Erythroblast (primary cell): ENCODE measurements at regions not wholly inside any gene's neighbourhood (a gene's known extent, or its start where the extent isn't known, plus 50 kb on each side); places are given as distances from the start of the nearest gene placed in this dataset.
"Not testable (repeated sequence)": the region's sequence is repeated elsewhere in the genome, so short reads cannot be mapped to it uniquely, and the experiment has no call there.

Experiments used
- DNase-seq, 2 experiments: peaks; one replicate each; lab custom pipeline; 2025; lab: John Stamatoyannopoulos, UW
- GATA1 ChIP-seq: IDR thresholded peaks from 2 replicates; pipeline ENCODE4 v1.6.1; 2011; ENCODE audit warnings: low read depth, mild to moderate bottlenecking, control low read depth, low read length, moderate library complexity
- POLR2A ChIP-seq: IDR thresholded peaks from 2 replicates; pipeline ENCODE4 v1.6.1; 2011; ENCODE audit warnings: mild to moderate bottlenecking, low read length

DNA sequence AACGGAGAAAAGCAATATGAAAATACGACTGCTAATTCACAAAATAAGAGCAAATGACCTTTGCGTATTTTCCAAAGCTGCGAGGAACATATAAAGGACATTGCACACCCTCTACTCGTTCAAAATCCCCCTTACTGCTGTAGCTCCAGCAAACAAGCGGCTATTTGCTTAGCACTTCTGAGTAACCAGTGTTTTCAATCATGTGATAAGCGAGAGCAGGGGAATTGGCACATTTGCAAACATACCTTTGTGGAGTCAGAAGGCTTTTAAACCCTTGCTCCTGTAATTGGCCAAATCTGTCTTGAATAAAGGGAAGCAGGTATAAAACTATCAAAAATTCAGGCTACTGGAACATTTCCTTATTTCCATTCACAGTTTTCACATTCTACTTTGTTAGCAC, 610.2 kb downstream of the UBE2NL start:
- no peak for TF ChIP-seq POLR2A
- TF ChIP-seq GATA1 = no peak
- no peak for DNase-seq

DNA sequence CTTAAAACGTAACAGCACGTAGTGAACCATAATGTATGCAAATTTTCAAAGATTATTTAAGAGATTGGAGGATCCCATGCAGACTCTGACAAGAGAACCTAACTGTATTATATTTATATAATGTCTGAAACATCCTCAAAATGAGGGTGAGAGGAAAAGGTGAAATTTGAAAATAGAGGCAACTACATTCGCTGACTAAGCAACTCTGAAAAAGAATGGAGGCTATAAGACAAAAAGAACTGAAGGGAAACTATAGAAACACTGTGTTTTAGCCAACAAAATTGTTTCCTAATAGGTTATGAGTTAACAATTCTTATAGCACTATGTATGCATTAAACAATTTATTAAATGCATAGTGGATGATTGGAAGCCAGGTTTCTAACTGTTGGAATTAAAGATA, 648.0 kb downstream of the UBE2NL start:
- no peak for TF ChIP-seq GATA1
- TF ChIP-seq POLR2A = no peak
- no peak for DNase-seq

DNA sequence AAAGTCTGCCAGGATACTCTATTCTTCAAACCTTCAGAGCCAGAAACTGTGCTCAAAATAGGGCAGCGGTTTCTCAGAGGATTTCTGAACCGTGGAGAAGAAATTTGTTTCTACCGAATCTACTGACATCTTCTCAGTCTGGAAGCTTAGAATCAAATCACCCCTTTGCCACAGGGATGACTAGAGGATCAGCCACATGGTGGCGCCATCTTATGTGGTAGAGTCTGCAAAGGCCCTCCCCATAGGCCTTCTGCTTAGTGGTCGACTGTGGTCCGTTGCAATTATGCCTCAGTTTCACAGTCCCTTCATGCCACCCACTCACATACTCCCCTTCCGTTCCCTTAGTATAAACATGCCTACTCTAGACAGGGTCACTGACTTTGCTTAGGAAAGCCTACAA, 680.7 kb upstream of the SPANXN1 start:
- no peak for DNase-seq
- TF ChIP-seq POLR2A = no peak
- TF ChIP-seq GATA1 = no peak

DNA sequence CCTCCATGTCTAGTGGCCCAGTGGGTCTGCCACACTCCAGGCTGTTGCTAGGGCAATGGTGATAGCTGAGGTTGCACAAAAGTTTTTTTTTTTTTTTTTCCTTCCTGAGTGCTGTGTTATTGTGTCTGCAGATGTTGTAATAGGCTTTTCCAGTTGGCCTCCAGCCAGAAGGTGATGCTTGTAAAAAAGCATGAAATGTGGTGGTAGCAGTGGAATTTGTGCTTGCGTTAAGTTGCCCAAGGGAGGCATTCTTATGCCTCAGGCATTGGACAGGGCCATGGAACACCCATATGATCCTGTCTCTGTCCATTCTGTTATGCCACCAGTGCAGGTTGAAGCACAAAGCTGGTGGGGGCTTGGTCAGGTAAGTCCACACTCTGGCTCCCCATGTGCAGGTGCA, 660.5 kb upstream of the SPANXN1 start:
- TF ChIP-seq POLR2A (no peak), GATA1 (no peak)
- no peak for DNase-seq

DNA sequence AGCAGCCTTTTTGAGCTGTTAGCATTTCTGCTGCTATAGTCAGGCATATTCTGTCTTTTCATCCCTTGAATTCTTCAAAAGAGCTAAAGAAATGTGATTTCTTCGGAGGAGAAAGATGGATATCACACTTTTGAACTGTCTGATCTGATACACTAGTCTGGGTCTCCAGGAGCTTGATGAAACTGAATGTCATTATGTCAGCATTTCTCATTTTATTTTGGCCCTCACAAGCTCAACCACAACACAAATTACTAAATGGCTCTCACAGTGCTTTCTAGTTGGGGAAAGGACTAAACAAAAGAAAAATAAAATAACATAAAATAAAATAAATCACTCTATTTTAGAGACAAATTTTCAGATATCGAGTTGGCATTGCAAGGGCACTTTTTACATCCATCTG, 655.3 kb upstream of the SPANXN1 start:
- TF ChIP-seq POLR2A (no peak), GATA1 (no peak)
- no peak for DNase-seq

DNA sequence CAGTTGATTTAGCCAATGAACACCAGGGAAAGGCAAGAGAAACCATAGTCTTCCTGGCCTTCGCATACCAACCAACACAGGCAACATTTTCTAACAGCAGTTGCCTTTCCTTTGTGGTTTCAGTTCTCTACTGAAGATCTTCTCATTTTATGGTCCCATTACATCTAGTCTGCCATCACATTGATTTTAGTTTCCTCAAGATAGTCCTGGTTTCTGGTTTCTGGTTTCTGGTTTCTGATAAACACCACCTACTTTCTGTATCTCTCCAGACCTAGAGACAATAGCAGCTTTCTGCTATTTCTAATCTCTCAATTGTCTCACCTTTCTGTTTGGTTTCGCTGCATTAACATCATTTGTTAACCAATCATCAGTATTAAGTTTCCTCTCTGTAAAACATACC, 646.3 kb upstream of the SPANXN1 start:
- no peak for DNase-seq
- TF ChIP-seq GATA1 (no peak), POLR2A (no peak)

DNA sequence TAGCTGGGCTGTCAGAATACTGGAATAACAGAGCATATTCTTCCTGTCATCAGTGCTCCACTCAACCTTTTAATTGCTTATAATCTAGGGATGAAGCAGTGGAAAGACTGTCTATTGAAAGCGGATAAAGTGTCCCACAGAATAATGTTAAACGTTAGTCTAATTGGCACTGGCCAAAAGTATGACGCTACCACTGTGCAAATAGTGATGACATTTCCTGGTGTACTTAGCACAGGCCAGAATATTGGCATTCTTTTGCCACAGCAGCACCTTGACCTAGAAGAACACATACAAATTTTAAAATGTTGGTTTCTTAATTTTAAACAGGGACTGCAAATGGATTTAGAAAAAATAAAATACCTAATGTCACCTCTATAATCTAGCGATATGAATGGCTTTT, 635.2 kb upstream of the SPANXN1 start:
- DNase-seq = no peak
- TF ChIP-seq GATA1 (no peak), POLR2A (no peak)

DNA sequence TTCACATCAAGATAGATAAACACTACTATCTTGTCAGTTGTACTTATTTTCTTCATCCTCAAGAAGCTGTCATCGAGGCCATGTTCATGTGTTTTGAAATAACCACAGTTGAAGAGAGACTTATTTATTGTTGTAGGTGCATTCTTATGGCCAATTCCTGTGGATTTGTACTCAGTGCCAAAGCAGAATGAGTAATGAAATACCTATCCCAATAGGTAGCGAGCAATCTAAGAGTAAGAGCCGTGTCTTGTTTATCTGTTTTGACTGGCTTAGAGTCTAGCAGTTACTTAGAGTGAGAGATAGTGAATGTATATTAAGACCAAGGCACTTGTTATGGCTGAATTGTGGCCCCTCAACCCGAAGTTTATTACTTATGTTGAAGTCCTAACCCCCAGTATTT, 631.0 kb upstream of the SPANXN1 start:
- DNase-seq = no peak
- no peak for TF ChIP-seq GATA1
- TF ChIP-seq POLR2A = no peak

DNA sequence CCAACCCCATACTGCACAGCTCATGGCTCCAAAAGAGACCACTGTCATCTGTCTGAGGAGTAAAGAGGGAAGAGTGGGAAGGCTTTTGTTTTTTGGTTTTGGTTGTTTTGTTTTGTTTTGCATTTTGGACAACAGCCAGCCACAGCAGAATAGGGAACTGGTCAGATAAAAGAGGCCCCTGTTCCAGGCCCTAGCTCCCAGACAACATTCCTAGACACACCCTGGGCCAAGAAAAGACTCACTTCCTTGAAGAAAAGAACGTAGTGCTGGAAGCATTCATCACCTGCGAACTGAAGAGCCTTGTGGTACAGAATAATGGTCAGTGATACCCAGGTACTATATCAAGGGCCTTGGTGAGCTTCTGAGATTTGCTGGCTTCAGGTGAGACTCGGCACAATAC, 619.4 kb upstream of the SPANXN1 start:
- DNase-seq = no peak
- TF ChIP-seq POLR2A (no peak), GATA1 (no peak)

DNA sequence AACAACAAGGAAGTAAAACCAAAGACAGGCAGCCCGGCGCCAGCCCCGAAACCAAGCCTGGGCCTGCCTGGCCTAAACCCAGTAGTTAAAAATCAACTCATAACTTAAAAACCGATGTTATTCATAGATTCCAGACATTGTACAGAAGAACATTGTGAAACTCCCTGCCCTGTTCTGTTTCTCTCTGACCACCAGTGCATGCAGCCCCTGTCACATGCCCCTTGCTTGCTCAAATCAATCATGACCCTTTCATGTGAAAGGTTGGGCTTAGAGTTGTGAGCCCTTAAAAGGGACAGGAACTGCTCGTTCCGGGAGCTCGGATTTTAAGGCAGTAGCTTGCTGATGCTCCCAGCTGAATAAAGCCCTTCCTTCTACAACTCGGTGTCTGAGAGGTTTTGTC, 612.9 kb upstream of the SPANXN1 start:
- DNase-seq = not testable (repeated sequence)

DNA sequence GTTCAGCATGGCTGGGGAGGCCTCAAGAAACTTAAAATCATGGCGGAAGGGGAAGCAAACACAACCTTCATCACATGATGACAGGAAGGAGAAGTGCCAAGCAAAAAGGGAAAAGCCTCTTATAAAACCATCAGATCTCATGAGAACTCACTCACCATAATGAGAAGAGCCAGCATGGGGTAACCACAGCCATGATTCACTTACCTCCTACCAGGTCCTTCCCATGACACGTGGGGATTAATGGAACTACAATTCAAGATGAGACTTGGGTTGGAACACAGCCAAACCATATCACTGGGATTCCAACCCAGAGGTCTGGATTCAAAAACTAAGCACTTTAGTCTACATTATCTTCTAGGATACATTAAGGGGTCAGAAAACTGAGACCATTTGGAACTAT, 609.6 kb upstream of the SPANXN1 start:
- DNase-seq = no peak
- TF ChIP-seq GATA1 = no peak
- TF ChIP-seq POLR2A = no peak

DNA sequence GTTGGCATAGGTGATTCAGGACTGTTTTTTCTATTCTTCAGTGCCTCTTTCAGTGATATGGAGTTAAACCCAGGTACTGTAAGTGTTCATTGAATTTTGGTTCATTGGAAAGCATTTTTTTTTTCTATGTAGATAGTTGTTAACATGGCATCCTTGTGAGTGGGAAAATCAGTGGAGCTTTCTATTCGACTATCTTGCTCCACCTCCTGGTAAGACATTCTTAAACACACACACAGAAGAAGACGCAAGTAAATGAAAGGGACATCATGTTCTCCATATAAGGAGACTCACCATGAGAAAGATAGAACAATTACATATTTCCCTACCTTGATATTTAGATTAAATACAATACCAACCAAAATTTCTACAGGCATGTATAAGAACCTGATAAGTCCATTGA, 598.5 kb upstream of the SPANXN1 start:
- TF ChIP-seq POLR2A (no peak), GATA1 (no peak)
- DNase-seq = no peak

DNA sequence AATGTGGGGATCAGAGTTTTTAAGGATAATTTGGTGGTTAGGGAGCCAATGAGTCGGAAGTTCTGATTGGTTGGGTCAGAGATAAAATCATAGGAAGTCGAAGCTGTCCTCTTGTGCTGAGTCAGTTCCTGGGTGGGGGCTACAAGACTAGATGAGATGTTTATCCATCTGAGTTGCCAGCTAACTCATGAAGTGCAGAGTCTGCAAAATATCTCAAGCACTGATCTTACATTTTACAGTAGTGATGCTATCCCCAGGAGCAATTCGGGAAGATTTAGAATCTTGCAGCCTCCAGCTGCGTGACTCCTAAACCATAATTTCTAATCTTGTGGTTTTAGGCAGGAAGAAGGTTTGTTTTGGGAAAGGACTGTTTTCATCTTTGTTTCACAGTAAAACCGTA, 565.8 kb upstream of the SPANXN1 start:
- TF ChIP-seq GATA1 (no peak), POLR2A (no peak)
- DNase-seq = no peak

DNA sequence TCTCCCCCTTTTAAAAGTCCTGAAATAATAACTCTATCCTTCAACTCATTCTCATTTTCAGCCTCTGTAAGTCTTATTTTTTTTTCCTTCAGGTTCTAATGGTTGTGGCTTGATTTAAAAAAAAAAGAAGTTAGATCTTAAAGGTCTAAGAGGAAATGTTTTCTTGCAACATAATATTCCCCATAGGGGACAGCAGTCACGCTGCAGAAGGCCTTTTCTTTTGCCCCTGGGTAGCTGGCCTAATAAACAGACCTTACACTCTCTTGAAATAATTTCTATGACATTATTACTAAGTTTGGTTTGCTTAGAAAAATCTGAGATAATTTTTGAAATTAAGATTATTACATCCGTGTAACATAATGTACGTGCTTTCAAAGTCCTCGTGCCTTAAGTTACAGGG, 564.1 kb upstream of the SPANXN1 start:
- DNase-seq = no peak
- no peak for TF ChIP-seq POLR2A
- TF ChIP-seq GATA1 = no peak

DNA sequence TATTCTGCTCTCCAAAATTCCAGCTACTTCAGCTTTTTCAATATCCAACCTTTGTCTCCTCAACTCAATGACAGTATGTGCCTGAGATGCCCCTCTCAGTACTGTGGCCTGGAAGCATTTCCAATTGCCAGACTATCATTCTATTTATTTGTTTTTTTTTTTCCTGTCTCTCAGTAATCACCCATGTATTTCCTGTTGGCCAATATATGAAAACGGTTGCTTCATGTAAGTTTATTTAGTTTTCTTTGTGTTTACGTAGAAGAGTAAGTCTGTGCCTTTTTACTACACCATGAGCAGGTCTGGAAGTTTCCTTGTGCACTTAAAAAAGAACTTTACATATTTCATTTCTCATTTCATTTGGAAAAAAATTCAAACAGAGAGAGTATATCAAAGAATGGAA, 537.5 kb upstream of the SPANXN1 start:
- no peak for DNase-seq
- TF ChIP-seq POLR2A (no peak), GATA1 (no peak)

DNA sequence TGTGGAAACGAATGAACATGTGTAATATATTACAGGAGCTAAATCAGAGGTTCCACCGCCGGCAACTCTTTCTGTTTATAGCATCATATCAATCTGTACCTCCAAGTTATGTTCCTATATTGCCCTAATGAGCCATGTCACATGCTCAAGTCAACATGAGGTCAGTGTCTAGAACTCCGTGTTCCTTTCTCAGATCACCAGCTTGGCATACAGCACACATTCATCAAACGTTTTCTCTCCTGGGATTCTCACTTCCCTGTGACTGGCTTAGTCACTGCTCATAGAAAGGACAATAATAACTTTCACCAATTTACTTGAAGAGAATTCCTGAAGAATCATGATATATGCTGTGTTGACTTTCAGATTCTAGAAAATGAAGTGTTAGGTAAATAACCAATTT, 532.0 kb upstream of the SPANXN1 start:
- TF ChIP-seq GATA1 = no peak
- TF ChIP-seq POLR2A = no peak
- no peak for DNase-seq
